CD4-positive, alpha-beta T cell treated with Interleukin-21 for 1 hour (primary cell): ENCODE measurements at regions not wholly inside any gene's neighbourhood (a gene's known extent, or its start where the extent isn't known, plus 50 kb on each side); places are given as distances from the start of the nearest gene placed in this dataset.
"Not testable (repeated sequence)": the region's sequence is repeated elsewhere in the genome, so short reads cannot be mapped to it uniquely, and the experiment has no call there.

Experiments used
- DNase-seq: peaks from one replicate; pipeline ENCODE4 v3.0.0-alpha.2; 2020

DNA sequence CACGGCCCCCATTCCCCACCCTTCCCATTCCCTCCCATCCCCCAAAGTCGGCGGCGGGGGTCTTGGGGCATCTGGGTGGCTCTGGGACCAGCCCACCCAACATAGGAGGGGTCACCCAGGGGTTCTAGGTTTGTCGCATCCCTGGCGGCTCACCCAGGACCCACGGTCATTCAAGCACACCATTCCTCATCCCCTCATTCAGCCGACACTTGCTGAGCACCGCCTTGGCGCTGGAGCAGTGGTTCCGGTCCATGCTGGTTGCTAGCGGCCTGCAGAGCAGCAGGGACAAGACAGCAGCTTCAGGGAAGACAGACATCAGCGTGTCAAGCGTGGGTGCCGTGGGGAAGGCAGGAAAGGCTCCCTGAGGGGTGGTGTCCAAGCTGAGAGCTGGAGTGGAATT, 50.5 kb upstream of the OTOS start:
- no peak for DNase-seq

DNA sequence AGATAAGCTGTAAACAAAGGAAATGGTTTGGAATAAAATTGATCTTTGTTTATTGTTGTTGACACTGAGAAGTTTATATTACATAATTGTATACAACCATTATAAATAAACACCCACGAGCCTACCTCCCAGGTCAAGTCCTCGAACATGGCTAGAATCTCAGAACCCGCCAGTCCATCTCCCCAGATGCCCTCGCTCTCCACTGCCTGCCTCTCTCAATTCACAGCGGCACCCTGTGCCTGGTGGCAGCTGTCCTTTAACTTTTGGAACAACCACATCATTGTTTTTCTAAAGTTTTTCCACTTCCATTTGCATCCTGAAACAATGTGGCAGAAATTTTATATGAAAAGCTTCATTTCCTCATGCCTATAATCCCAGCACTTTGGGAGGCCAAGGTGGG, 52.2 kb upstream of the OTOS start:
- DNase-seq, result no peak

DNA sequence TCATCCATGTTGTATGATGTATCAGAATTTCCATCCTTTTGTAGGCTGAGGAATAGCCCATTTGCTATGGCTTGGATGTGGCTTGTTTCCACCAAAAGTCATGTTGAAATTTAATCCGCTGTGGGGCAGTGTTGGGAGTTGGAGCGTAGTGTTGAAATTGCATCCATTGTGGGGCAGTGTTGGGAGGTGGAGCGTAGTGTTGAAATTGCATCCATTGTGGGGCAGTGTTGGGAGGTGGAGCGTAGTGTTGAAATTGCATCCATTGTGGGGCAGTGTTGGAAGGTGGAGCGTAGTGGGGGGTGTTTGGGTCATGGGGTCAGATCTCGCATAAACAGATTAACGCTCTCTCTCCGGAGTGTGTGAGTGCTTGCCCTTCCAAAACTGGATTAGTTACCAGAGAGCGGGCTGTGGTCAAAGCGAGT, 53.9 kb upstream of the OTOS start:
- not testable (repeated sequence) for DNase-seq

DNA sequence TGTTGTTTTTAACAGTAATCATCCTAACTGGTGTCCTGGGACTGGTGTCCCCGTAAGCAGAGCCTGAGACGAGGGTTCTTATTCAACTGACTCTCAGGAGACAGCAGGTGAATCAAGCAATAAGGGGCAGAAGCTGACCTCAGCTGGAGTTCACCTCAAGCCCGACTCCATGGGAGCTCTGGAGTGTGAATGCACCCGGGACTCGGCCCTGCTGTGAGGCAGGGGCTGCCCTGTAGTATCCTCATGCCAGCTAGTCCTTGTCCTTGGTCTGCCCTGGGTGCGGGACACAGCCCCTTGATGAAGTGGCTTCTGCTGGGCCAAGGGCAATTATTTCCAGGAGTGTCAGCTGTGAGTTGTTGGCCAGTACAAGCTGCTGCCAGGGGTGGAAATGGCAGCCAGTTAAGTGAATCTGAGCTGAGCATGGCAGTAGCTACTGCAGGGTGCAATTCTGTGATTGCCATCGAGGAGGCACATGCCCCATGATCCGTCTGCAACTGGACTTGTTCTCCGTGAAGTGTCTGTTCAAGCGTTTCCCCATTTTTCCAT, 54.9 kb upstream of the OTOS start:
- DNase-seq, result no peak

DNA sequence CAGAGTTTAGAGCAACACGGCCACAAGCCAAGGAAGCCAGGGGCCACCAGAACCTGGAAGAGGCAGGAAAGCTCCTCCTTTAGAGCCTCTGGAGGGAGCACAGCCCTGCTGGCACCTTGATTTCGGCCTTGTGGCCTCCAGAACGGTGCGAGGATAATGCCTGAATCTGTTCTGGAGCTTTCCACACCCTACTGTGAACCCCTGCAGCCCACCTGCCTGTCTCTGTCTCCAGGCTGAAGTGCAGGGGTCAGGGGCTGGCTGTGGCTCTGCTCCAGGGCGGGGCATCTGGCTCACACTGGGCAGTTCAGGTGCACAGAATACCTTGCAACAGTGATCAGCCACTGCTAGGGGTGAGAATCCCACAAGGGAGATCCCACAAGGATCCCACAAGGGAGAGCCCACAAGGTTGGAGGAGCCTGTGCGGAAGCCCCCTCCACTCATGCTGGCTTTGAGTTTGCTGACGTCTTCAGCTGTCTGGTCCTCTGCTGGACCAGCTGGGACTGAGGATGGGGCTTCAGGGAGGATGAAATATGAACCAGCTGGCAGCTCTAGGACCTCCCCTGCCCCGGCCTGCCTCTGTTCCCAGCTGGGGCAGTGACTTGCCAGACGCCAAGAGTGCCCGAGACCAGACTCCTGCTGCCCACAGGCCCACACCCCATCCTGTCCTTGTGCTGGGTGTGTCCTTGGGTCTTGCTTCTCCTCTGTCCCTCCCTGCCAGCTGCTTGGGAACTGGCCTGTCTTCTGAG, 56.4 kb upstream of the OTOS start:
- no peak for DNase-seq

DNA sequence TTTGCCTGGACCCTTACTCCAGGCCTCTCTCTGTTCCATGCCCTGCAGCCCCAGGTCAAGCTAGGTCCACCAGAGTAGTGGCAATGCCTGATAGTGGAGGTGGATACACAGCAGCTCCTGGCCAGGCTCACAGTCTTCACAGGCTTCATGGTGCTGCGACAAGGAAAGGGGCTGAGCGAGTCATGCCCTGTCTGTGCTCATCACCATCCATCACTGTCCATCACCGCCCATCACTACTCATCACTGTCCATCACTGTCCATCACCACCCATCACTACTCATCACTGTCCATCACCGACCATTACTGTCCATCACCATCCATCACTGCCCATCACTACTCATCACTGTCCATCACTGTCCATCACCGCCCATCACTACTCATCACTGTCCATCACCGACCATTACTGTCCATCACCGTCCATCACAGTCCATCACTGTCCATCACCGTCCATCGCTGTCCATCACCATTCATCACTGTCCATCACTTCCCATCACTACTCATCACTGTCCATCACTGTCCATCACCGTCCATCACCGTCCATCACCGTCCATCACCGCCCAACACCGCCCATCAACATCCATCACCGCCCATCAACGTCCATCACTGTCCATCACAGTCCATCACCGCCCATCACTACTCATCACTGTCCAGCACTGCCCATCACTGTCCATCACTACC, 57.1 kb upstream of the OTOS start:
- DNase-seq, result no peak

DNA sequence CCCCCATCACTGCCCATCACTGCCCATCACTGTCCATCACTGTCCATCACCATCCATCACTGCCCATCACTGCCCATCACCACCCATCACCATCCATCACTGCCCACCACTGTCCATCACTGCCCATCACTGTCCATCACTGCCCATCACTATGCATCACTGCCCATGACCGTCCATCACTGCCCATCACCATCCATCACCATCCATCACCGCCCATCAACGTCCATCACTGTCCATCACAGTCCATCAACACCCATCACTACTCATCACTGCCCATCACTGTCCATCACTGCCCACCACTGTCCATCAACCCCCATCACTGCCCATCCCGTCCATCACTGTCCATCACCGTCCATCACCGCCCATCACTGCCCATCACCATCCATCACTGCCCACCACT, 57.8 kb upstream of the OTOS start:
- DNase-seq, result no peak

DNA sequence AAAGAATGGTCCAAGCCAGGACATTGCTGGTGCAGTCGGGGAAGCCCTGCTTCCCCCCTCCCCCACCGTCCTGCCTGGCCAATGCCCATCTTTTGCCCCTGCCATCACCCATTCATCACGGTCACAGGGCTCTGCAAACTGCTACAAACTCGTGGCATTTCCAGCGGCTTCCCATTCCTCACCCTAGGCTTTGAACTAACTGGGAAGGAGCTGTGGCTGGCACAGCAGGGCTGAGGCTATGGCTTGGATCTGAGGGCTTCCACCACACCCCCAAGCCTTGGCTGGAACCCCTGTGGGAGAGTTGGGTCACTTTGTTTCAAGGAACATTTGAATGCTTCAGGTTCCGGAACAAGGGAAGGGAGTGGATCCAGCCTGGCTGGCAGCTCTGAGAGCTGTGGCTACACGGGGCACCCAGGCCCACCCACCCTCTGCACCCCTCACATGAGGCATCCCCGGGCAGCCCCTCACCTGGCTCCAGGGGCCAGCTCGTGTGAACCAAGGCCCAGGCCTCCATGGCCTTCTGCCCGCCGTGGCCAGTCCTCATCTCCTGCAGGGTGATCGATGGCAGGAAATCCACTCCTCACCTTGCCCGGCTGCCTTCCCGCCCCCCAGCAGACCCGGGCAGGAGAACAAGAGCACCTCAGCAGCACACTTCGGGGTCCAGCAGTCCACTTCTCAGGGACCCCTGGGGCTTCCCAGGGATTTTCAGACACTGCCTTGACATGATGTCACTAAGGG, 58.8 kb upstream of the OTOS start:
- no peak for DNase-seq

DNA sequence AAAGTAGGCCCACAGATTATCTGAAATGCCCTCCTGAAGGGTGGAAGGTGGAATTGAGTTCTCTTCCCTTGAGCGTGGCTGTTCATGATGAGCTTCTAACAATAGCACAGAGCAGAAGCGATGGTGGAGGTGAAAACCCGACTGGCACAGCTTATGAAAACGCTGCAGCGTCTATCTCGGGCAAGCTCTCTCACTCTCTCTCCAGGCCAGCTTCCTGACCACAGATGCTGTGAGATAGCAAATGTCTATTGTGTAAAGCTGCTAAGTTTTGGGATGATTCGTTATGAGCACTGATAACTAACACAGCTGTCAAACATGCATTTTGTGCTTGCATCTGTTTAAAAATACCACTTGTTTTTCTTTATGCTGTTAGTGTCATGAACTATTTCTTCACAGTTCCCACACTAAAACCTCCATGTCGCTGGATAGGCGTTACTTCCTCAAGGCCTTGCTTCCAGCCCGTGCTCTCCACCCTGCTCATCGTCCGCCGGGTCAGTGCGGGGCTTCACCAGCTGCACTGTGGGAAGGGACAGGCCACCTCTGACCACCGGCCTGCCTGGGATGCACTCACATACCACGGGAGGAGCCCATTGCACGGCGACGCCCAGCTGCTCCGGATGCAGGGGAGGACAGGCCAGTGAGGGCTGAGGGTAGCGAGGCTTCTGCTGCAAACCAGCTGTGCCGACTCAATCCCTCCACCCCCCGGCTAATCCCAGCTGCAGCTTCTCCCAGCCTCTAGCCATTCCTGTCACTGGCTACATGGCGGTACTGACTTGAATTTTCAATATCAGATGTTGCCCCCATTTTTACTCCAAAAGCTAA, 60.0 kb upstream of the OTOS start:
- no peak for DNase-seq

DNA sequence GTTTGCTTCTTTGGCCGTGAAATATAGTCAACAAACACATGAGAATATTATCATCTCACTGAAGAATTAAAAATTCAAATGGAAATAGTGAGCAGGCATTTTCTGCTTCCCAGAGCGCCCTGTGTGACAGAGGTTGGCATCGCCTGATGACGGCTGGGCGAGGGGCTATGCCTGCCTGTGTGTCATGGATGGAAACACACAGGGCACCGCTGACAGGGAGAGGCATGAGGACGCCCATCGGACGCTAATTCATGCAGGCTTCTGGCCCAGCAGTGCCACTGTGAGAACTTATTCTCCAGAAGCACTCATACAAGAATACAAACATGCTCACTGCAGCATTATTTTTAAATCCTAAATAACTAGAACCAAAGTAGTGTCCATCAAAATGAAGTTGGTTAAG, 61.4 kb upstream of the OTOS start:
- no peak for DNase-seq

DNA sequence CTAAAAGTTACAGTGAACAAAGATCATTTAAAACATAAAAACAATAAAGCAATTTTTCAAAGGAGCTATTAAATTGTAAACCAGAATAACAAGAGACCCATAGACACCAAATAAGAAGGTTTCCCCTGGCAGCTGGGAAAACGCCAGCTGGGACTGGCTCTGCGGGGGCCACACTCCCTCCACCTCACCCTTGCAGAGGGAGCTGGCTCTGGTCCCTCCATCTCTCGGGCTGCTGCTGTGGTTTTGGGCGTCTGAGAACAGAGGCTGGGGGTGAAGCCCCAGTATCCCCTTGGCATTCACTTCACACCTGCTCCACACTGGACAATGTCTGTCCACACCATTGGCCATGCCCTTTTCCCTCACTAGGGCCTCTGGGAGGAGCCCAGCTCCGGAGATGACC, 62.1 kb upstream of the OTOS start:
- DNase-seq, result no peak

DNA sequence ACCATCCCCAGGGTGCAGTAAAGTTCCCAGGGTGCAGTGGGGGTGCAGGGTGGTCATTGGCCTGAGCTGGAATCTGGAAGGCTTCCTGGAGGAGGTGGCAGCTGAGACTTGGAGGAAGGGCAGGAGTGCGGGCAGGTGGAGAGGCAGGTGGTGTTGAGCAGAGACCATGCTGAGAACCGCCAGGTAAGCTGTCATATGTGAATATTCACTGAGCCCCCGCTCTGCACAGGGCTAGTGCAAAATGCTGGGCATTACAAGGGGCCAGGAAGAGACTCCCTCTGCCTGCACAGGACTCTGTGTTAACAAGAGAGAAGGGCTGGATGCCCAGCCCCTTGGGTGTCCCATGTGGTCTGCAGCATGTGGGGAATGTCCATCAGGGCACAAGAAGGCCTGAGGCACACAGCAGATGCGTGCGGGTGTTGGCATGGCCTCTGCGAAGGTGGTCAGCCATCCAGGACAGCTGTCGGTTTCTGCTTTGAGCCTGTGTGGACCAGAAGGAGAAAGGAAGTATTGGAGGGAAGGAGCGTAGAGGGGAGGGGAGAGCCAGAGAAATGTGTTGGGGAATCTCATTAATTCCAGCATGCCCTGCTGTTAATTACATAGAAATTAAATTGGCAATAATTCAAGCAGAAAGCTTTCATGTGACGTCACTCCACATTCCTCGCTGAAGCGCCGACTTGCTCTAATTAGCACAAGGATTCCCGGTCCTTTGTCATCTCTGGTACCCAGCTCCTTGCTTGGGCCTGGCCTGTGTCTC, 62.8 kb upstream of the OTOS start:
- DNase-seq, result no peak

DNA sequence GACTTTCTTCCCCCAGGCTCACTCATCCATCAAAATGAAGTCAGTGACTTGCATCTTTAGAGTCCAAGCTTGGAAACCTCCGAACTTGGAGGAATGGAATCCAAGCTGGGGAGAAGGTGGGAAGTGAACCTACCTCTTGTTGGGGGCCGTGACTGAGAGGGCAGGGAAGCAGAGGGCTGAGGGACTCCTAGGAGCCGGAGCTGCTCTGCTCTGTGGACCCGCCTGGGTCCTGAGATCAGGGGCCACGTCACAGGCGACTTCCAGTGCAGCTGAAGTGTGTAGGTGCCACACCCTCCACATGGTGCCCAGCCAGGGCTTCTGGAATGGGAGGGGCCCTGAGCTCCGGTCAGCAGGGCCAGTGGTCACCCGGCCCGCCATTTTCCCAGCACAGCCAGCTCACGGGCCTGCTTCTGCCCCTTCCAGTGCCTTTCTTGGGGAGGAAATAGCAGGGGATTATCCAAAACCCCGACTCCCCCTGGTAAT, 63.4 kb upstream of the OTOS start:
- no peak for DNase-seq

DNA sequence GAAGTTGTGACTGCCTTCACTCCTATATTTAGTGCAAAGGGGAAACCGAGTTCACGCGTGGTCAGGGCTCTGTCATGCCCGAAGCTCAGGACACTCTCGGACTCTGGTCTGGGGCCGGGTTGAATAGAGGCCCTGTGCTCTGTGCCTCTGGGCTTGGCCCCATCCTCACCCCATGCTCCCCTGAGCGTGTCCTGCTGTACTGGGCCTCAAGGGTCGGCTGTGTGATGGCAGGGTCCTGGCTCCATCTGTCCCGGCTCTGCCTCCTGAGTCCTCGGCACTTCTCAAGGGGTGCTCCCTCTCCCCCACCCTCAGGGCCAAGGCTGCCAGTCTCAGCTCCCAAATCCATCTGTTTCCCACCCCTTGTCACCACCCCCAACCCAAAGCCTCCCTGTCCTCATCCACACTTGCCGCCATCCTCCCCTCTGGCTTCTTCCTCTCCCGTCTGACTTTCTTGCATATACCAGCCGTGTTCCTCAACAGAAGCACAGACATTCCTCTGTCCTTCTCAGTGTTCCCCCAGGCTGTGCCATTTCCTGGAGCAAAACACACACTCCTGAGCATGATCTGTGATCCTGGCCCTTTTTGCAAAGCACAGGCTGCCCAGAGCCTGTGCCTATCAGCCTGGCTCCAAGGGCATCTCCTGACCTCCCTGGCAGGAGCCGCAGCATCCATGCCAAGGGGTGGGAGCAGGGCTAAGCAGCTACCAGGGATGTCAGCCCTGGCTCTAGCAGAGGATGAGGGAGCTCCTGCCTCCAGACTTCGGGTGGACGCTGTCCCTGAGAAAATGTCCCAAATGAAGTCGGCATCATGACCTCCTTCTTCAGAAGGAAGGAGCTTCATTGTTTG, 64.2 kb upstream of the OTOS start:
- no peak for DNase-seq

DNA sequence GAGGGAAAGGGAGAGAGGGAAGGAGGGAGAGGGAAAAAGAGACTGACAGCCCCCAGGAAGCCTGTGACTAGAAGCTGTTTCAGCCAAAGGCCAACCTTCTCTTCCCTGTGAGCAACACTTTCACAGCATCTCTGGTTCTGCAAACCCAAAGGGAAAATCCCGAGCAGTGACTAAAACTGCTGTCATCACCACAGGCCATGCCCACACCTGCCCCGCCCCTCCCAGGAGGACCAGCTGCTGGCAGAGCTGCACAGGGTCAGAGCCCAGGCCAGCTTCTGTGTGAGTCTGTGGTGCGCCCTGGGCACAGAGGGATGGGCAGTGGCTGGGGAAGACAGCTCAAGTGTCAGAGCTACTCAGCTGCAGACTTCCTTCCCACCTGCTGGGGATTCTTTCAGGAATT, 64.9 kb upstream of the OTOS start:
- DNase-seq, result no peak

DNA sequence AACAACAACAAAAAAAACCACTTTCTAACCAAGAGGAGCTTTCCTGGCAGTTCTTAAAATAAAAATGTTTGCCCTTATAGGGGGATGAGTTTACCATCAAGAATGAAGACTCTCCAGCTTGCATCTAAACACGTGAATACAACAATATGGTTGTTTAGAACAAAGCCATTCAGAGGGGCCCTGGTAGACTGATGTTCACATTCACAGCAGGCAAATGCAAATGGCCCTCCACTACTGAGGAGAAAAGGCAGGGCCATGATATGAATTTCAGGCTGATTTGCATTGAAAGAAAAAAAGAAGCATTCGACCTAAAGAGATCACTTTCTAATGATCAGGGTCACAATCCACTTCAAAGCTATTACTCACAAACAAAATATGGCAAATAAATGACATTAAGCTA, 65.3 kb upstream of the OTOS start:
- no peak for DNase-seq

DNA sequence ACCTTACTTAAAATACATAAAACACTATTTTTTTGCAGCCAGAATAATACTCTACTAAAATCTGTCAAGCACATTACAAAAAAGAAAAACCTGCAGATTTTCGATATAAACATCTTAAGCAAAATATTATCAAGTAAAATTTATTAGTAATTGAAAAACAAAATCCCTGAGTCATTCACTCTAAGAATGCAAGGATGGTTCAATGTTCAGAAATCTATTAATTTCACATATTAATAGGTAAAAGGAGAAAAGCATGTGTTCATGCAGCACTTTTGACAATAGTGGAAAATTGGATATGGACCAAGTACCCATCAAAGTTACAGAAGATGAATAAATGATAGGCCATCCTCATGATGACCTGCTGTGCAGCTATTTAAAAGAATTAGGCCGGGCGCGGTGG, 66.2 kb upstream of the OTOS start:
- DNase-seq, result no peak

DNA sequence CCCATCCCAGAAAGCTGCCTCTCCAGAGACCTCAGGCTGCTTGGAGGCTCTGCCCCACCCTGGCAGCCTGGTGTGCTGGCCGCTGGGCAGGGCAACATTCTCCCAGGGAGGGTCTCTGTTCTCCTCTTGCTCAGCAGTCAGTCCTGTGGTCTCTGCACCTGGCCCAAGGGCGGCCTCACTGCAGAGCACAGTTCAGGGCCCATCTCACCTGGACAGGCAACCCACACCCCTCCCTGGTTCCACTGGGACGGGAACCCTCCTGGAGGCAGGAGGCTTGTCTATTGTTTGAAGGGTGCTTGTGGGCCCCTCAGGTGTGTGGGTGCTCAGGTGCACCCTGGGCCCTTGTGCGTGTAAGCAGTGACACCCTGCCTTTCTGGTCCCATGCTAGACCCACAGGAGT, 67.2 kb upstream of the OTOS start:
- no peak for DNase-seq

DNA sequence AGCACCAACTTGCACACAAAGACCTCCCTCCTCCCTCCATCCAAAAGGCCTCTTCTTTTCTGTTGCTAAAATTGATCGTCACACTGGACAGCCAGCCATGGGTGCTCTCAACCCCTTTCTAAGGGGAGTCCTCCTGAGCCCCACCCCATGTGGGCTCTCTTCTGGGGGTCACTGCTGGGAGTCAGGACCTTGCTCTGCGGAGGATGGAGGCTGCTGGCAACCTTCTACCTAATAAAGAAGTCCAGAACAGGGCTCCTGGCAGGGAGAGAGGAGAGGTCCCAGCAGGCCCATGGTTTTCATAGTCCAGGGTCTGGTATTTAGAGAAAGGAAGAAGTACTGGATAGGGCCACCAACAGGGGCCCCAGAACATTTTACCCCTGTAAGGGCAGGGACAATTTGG, 67.6 kb upstream of the OTOS start:
- no peak for DNase-seq

DNA sequence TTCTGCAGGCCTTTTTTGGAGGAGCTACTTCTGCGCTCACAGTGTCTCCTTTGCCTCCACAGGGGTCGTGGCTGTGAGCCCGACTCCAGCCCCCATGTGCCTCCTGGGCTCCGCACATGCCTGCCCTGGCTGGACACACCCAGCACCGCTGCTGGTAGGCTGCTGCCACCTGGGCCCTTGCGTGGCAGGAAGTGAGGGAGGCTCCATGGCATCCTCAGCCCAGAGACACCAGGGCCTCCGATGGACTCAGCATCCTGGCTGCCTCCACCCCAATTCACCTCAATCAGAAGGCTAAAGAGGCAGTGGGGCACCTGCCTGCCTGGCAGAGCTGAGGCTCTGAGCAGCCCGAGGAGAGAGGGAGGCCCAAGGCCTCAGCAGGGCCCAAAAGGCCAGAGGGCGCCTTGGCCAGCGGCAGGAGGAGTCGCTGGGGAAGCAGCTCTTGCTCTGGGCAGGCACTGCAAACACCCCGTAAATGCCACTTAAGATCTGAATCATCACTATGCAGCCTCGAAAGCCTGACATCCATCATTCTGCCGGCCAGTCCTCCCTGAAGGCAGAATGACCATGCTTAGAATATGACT, 68.3 kb upstream of the OTOS start:
- DNase-seq, result no peak

DNA sequence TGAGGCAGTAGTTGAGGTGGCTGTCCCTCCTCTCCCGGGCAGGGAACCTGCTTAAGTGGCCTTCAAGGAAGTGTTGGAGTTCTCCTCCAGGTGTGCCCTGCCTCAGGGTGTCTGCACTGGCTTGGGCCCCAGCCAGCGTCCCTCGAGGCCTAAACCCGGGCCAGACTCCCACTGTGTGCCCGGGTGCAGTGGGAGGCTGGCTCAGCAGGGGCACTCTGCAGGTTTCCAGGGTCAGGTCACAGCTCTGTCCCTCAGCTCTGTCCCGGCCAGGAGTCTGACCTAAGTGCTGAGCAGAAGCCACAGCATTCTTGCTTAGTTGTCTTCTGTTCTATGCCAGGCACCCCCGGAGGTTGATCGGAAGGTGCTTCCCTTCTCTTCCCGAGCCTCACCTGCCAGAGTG, 69.0 kb upstream of the OTOS start:
- no peak for DNase-seq
